ENCODE measurements at regions not wholly inside any gene's neighbourhood (a gene's known extent, or its start where the extent isn't known, plus 50 kb on each side); places are given as distances from the start of the nearest gene placed in this dataset.
"Not testable (repeated sequence)": the region's sequence is repeated elsewhere in the genome, so short reads cannot be mapped to it uniquely, and the experiment has no call there.

DNA sequence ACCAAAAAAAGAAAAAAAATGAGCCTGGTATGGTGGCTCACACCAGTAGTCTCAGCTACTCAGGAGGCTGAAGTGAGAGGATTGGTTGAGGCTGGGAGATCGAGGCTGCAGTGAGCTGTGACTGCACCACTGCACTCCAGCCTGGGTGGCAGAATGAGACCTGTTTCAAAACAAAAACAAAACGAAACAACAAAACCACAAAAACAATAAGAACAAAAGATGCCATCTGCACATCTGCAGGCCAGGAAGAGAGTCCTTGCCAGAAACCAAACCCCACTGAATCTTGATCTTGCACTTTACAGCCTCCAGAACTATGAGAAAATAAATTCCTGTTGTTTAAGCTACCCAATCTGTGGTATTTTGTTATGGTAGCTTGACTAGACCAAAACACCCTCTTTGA lies 207.7 kb downstream of the YTHDC2 start:
- DNase-seq (ENCODE audit: low read depth), result no peak

DNA sequence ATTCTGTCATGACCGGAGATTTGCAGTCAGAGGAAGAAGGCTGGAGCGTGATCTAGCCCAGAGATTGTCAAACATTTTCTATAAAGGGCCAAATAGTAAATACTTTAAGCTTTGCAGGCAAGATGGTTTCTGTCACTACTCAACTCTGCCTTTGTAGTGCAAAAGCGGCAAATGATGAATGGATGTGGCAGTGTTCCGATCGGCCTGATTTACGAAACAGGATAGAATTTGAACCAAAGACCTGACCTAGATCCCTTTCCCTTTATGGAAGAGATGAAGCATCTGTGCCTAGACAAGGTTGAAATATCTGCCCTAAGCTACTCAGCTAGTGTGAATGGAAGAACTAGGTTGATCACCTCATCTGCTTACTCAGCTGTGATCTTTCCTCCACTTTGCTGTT lies 209.5 kb downstream of the YTHDC2 start:
- DNase-seq (ENCODE audit: low read depth), result no peak

DNA sequence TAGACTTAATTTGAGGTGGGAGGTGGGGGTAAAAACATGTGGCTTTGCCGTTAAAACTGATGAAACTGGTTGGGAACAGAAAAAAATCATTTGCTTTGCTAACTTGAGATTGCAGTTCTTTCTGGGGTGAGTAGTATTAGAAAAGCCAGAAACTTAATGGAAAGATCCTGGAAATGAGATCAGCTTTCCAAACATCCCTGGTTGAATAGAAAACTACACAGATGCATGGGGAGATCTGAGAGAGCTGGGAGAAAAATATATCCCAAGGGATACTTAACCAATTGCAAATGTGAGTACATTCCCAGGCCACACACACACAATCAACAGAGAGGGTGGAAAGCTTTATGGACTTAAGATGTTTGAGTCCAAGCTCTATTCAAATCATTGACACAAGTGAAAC lies 222.3 kb downstream of the YTHDC2 start:
- no peak for DNase-seq (ENCODE audit: low read depth)

DNA sequence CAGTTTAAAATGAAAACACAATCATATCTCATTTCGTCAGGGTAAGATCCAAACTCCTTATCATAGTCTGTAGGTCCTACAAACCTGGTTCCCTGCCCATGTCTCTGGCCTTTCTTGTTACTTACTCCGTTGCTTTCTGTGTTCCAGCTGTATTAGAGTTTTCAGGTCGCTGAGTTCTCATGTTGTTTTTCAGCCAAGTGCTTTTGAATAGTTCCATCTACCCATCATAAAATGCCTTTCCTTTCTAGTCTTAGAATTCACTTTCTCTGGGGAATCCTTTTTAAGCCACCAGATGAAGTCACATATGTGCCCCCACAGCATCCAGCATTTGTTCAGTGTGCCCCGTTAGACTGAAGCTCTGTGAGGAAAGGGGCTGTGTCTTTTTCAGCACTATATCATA lies 228.7 kb downstream of the YTHDC2 start:
- DNase-seq (ENCODE audit: low read depth), result no peak

DNA sequence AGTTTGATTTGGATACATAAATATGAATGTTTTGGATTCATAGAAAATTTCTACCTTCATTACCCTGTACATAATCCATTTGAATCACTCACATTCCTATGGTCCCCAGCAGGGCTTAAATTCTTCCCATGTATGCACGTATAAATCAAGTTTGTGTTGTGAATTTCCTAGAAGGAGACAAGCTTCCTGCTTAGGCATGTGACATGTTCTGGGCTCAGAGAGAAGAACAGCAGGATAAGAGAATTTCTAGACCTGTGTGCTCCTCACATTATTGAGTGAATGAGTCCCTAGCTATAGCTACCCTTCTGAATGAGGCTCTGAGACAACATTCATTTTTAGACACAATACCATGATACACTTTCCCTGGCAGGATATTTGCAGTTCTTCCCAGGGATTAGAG lies 229.1 kb downstream of the YTHDC2 start:
- DNase-seq (ENCODE audit: low read depth), result no peak

DNA sequence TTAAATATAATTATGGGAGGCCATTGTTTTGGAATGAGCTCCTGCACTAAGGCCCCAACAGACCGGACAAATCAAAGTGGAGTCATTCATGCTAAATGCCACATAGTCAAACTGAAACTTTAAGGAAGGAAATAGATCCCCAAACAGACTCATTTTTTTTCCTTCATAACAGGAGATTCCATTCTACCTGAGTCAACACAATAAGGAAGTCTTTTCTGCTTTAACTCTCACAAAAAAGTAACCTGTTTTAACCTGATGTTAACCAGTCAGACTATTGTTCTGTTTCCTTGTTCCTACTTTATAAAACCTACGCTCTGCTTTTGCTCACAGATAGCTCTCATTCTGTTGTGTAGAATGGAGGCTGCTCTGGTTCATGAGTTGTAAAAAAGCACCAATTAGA lies 234.9 kb downstream of the YTHDC2 start:
- no peak for DNase-seq (ENCODE audit: low read depth)

DNA sequence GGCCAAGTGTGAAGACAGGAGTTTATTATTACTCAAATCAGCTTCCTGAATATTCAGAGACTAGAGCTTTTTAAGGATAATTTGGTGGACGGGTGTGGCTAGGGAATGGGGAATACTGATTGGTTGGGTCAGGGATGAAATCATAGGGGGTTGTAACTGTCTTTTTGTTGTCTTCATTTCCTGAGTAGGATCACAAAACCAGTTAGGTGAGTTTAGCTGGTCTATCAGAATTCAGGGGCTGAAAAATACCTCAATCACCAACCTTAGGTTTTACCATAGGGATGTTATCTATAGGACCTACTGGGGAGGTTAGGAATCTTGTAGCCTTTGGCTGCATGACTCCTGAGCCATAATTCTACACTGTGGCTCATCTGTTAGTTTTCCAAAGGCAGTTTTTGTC lies 235.8 kb downstream of the YTHDC2 start:
- no peak for DNase-seq (ENCODE audit: low read depth)

DNA sequence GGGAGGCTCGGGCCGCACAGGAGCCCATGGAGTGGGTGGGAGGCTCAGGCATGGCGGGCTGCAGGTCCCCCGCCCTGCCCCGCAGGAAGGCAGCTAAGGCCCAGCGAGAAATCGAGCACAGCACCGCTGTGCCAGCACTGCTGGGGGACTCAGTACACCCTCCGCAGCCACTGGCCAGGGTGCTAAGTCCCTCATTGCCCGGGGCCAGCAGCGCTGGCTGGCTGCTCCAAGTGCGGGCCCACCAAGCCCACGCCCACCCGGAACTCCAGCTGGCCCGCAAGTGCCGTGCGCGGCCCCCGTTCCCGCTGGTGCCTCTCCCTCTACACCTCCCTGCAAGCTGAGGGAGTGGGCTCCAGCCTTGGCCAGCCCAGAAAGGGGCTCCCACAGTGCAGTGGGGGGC lies 239.7 kb downstream of the YTHDC2 start:
- DNase-seq (ENCODE audit: low read depth), result not testable (repeated sequence)

DNA sequence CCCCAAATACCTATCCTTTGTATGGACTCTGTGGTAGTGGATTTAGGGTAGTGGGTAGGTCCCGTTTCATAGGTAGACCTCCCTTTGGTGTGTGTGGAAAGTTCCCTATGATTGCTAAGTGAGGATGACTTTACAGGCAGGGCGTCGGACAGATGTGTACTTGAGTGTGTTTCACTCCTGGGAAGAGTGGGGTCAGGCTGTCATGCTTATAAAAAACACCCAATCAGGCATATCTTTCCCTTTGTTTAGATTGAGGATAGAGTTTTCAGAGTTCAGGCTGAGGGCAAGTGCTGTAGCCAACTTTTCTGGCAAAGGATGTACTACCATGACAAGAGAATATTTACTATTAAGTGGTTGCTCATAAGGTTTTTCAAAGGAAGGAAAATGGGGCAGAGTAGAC lies 242.0 kb downstream of the YTHDC2 start:
- DNase-seq (ENCODE audit: low read depth), result no peak

DNA sequence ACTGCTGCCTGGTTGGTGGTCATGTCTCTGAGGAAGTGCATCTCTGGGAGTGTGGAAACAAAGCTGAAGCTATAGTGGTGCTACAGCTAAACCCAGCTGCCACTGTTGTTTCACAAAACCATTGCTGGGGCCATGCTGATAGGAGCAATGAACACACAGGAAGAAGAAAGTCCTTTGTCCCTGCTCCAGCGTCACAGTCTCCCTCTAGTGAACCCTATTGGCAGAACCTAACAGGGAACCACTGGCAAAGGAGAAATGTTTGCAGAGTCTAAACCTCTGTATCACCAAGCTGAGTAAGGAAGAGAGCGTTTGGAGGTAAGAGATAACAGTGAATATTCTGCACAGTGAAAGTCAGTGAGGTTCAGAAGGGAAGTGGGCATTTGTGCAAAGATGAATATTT lies 244.0 kb downstream of the YTHDC2 start:
- DNase-seq (ENCODE audit: low read depth), result no peak

DNA sequence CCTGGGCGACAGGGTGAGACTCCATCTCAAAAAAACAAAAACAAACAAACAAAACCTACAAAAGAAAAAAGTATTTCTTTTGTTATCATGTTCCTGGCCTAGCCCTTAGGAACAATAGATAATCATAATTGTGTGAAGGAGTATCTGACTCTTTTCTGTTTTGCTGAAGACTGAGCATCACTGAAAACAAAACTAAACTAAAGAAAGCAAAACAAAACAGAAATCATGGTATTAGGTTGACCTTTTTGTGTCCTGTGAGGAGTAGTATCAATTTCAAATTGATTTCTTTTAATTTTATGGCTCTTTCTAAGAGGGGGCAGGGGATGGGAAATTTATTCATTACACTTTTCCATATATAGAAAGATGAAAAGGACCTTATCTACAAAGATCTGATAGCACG lies 246.0 kb downstream of the YTHDC2 start:
- no peak for DNase-seq (ENCODE audit: low read depth)

DNA sequence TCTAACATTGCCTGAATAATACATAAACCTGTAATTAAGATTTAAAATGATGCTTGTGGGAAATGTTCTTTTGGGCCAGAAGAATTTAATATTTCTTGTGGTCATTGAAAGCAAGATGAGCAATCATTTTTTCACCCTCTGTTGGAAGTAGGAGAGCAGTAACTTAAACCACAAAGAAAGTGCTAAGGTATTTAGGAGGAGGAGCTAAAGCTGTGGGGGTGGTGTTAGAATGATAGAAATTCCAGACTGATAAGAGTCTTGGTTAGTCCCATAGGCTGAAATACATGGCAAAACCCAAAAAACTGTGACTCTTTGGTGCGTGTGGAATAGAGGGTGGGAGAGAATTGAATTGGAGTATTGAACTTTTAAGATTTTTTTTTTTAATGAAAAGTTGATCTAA lies 247.0 kb downstream of the YTHDC2 start:
- no peak for DNase-seq (ENCODE audit: low read depth)

DNA sequence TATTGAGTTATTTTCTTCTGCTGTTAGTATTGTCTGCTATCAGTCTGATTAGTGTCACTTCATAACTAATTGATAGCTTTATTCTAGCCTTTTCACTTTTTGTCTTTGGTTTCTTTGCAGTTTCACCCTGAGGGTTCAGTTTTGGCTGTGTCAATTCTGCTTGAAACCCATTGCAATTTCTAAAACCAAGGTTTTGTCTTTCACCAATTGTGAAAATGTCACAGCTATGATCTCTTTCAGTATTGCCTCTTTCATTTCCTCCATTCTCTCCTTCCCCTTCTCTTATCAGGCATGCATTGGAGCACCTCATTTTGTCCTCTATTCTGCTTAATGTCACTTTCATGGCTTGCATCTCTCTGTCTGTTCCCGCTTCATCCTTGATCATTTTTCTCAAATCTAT lies 248.1 kb downstream of the YTHDC2 start:
- no peak for DNase-seq (ENCODE audit: low read depth)

DNA sequence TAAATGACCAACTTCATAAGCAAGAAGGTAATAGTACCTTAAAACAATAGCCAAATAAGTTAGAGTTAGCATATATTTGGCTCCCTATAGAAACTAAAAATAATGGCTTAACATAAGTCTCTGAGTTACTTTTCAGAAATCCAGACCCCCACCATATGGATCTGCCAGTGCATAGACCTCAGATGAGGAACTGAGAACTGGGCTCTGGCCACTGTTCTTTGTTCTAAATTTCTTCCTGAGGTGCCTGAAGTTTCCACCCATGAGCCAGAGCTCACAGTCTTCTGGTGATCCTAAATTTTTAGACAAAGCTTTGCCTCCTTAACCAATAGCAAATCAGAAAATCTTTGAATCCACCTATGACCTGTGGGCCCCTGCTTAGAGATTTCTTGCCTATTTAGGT lies 250.9 kb downstream of the YTHDC2 start:
- no peak for DNase-seq (ENCODE audit: low read depth)

DNA sequence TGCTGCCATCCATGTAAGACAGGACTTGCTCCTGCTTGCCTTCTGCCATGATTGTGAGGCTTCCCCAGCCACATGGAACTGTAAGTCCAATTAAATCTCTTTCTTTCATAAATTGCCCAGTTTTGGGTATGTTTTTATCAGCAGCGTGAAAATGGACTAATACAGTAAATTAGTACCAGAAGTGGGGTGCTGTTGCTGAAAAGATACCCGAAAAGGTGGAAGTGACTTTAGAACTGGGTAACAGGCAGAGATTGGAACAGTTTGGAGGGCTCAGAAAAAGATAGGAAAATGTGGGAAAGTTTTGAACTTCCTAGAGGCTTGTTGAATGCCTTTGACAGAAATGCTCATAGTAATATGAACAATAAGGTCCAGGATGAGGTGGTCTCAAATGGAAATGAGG lies 253.3 kb downstream of the YTHDC2 start:
- DNase-seq (ENCODE audit: low read depth), result not testable (repeated sequence)

DNA sequence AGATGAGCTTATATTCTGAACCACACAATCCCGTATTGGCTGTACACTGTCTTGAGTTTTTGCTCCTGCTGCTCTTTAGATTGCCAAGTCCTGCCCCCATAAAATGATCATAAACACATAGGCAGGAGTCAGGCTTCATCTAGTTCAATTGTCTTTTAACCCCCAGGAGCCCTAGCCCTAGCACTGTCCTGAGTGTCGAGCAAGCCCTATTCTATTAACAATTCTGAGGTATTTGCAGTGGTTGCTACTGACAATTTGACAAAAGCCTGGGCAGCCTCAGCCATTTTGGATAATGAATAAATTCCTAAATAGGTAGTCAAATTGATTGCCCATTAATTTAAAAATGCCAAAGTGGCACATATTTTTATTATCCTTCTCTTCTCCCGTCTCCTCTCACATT lies 257.2 kb downstream of the YTHDC2 start:
- DNase-seq (ENCODE audit: low read depth), result no peak

DNA sequence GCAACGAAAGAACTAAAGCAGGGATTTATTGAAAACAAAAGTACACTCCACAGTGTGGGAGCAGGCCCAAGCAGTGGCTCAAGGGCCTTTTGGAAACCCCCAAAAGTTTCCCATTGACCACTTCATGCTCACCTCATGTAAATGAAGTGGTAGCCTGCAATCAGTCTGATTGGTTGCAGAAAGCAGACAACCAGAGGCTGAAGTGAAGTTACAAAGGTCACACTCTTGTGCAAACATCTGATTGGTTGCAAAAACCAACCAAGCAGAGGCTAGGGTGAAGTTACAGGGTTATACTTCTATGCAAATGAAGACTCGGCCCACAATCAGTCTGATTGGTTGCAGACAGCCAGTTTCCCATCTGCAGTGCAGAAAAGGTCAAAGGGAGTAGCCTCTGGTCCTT lies 258.0 kb downstream of the YTHDC2 start:
- DNase-seq (ENCODE audit: low read depth), result no peak

DNA sequence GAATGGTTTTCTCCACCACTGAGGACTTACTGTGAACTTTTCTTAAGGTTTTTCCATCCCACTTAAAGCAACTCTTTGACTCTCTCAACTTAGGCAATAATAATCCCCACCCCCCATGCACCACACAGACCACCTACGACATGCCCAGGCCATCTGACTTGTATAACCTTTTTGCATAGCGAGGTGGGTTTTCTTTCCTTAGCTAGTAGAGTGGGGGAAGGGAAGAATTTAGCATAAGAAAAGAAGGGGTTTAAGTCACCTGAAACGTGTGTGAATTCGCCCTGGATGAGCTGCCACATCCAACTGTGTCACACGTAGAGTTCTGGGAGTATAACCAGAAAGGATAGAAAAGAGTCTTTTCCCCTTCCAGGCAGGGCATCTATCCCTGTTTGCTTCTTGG lies 262.7 kb downstream of the YTHDC2 start:
- no peak for DNase-seq (ENCODE audit: low read depth)

DNA sequence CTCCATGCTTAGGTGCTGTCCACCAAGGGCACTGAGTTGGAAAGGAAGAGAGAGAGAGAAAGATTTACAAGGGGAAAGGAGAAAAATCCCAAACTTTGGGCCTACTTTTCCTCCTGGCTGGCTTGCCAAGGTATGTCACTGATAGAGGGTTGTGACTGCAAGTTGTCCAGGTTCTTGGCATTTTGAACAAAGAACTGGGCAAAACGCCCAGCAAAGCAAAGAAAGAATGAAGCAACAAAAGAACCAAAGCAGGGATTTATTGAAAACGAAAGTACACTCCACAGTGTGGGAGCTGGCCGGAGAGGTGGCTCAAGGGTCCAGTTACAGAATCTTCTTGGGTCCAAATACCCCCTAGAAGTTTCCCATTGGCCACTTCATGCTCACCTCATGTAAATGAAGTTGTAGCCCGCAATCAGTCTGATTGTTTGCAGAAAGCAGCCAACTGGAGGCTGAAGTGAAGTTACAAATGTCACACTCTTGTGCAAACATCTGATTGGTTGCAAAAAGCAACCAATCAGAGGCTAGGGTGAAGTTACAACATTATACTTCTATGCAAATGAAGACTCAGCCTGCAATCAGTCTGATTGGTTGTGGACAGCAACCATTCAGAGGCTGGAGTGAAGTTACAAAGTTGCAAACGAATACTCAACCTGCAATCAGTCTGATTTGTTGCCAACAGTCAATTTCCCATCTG lies 263.5 kb downstream of the YTHDC2 start:
- no peak for DNase-seq (ENCODE audit: low read depth)

DNA sequence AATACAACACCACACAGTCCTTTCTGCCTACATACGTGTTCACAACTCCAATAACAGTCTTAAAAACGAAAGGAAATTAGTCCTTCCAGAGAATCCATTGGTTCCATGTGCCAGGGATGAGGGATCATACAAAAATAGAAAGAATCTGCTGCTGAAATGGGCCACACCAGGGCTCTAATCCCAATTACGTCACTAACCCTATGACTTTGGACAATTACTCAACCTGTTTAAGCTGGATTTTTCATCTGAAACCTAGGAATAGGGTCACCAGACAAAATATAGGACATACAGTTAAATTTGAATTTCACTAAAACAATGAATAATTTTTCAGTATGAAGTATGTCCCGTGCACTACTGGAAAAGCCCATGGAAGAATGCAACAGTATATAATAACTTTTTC lies 264.7 kb downstream of the YTHDC2 start:
- DNase-seq (ENCODE audit: low read depth), result no peak

DNA sequence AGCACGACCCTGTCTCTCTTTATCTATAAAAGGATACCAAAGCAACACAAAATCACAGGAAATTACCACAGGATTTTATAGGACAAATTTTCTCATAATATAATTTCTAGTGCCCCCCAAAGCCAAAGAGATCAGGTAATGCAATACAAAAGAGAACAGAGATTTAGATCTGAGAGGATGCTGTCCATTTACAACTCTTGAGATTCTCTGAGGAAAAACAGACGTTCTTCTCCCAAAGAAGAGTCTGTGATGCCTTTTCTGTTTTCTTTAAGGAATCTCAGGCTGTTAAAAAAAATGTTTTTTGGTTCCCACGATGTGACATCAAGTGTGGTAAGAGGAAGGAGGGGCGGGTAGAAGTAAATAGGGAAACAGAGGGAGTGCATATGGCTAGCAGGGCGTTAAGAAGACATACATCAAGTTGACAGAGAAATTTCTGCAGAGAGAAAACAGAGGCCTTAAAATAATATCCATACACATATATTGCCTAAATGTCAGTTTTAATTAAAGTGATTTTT lies 274.7 kb downstream of the YTHDC2 start:
- no peak for DNase-seq (ENCODE audit: low read depth)

DNA sequence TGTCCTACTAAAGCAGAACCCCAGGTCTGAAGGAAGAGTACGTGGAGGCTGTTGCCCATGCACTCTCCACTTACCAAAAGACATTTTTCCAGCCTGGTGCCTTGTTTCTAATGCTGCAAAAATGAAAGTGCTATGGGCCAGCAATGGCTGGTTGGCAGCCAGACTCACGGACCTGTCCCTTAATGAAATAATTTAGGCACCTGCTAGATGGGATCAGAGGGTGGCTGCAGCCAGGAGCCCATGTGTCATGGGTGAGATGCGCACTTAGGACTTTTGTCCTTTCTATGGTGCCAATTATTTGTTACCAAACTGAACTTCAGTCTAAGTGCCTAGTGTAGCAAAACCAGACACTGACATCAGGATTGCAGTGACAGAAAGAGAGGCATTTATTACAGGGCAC lies 276.3 kb downstream of the YTHDC2 start:
- no peak for DNase-seq (ENCODE audit: low read depth)

DNA sequence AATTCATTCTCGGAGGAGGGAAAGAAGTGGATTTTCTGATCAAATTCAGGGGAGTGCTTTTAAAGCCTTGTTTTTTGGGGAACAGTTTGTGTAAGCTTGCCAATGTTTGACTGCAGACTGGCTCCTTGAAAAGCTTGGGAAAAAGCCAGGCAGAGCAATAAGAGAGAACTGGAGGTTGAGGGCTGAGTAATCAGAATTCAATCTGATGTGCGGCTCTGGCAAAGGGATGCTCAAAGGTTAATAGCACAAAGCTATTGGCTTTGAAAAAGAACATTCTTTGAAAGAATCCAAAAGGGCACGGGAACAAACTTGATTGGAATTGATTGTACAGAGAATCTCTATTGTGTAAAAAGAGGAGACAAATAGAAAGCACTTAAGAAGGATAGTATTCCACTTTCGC lies 279.3 kb downstream of the YTHDC2 start:
- no peak for DNase-seq (ENCODE audit: low read depth)

DNA sequence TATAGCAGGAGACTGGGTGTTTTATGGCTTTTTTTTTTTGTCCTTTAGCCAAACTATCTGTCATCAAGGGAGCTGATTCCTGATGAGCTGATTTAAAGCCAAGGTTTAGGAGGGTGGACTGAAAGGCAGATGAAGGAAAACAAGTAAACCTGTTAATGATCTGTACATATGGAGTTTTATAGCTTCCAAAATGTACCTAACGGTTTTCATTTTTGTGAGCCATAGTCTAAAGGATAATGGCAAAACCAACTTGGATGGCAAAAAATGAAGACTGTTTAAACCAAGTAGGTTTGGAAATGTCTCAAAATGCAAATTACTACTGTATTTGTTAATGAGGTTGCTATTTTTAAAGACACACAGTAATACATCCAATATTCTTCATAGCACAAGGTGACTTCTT lies 281.5 kb downstream of the YTHDC2 start:
- no peak for DNase-seq (ENCODE audit: low read depth)

DNA sequence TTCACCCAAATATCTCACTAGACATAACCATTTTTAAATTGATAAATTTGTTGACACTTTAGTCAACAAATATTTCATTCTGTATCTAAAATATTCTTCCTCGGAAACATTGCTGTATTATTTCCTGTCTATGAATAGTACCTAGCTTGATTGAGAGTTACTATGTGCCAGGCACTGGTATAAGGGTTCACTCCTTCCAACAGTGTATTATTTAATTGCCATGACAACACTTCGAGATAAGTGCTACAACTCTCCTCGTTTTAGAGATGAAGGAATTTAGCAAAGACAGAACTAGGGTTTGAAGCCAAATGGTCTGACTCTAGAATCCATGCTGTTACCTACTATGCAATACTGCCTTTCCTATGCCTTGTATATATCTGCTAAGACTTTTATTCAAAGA lies 287.2 kb downstream of the YTHDC2 start:
- no peak for DNase-seq (ENCODE audit: low read depth)
